ENCODE measurements at regions not wholly inside any gene's neighbourhood (a gene's known extent, or its start where the extent isn't known, plus 50 kb on each side); places are given as distances from the start of the nearest gene placed in this dataset.

DNA sequence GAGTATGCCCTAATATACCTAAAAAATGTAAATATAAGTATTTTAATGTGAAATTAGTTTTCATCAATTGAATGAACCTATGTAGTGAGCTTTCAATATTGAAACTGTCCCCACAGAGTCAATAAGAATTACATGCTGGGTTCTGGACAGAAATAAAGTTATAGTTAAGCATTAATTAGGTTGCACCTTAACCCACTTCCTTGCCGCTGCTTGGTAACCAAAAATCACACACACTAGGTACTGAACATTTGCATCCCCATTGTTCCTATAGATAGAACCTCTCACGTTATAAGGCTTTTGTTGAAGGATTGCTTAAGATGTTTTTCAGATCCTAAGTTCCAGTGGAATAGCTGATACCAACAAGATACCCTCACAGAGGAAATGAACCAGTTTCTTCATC, 237.1 kb upstream of the OPRM1 start:
- TF ChIP-seq TAF1 (IDR thresholded peaks at IDR 0.05; ENCODE audit: borderline replicate concordance, low read depth, low read length) (no peak), POLR2AphosphoS5 (IDR thresholded peaks at IDR 0.05; ENCODE audit: low read depth, low read length) (no peak), POLR2A (IDR thresholded peaks at IDR 0.05; ENCODE audit: low read depth, low read length) (no peak)

Measured in GM12892 (cell line).